Activated CD4-positive, alpha-beta T cell treated with anti-CD3 and anti-CD28 coated beads, Interleukin-2, amount 50 U/mL, for 16 hours (primary cell): ENCODE measurements at regions not wholly inside any gene's neighbourhood (a gene's known extent, or its start where the extent isn't known, plus 50 kb on each side); places are given as distances from the start of the nearest gene placed in this dataset.
"Not testable (repeated sequence)": the region's sequence is repeated elsewhere in the genome, so short reads cannot be mapped to it uniquely, and the experiment has no call there.

Experiments
- DNase-seq: peaks from one replicate; pipeline ENCODE4 v3.0.0-alpha.2; 2020

- DNase-seq = not testable (repeated sequence)
Observed at GRCh38 chr7:76117306-76117991, 69.5 kb downstream of the MDH2 start.

- not testable (repeated sequence) for DNase-seq
Observed at GRCh38 chr7:76118253-76119036, 70.5 kb downstream of the MDH2 start.

- no peak for DNase-seq
Observed at GRCh38 chr7:76121044-76121443, 73.1 kb downstream of the MDH2 start.

- DNase-seq = no peak
Observed at GRCh38 chr7:76122516-76123239, 74.8 kb downstream of the MDH2 start.

- no peak for DNase-seq
Observed at GRCh38 chr7:76123316-76123715, 75.4 kb downstream of the MDH2 start.

GRCh38 chr7:76125560-76125959 is 76.1 kb upstream of the SRRM3 start:
- DNase-seq = no peak

GRCh38 chr7:76126632-76127031 is 75.1 kb upstream of the SRRM3 start:
- DNase-seq = no peak

- no peak for DNase-seq
Observed at GRCh38 chr7:76129366-76129765, 72.3 kb upstream of the SRRM3 start.

- DNase-seq = no peak
Observed at GRCh38 chr7:76129836-76130235, 71.9 kb upstream of the SRRM3 start.

- peak; percentile 25 for DNase-seq
Observed at GRCh38 chr7:76130661-76131060, 71.0 kb upstream of the SRRM3 start.

- not testable (repeated sequence) for DNase-seq
Observed at GRCh38 chr7:76131887-76132286, 69.8 kb upstream of the SRRM3 start.

GRCh38 chr7:76133164-76133775 is 68.4 kb upstream of the SRRM3 start:
- no peak for DNase-seq

GRCh38 chr7:76133839-76134238 is 67.9 kb upstream of the SRRM3 start:
- no peak for DNase-seq

- DNase-seq = not testable (repeated sequence)
Observed at GRCh38 chr7:76135263-76135662, 66.4 kb upstream of the SRRM3 start.

GRCh38 chr7:76138577-76139313 is 63.0 kb upstream of the SRRM3 start:
- not testable (repeated sequence) for DNase-seq

- DNase-seq = no peak
Observed at GRCh38 chr7:76139670-76140069, 62.0 kb upstream of the SRRM3 start.

GRCh38 chr7:76140259-76140658 is 61.4 kb upstream of the SRRM3 start:
- DNase-seq = not testable (repeated sequence)

GRCh38 chr7:76142861-76143260 is 58.8 kb upstream of the SRRM3 start:
- no peak for DNase-seq

- not testable (repeated sequence) for DNase-seq
Observed at GRCh38 chr7:76144664-76145270, 56.9 kb upstream of the SRRM3 start.

- no peak for DNase-seq
Observed at GRCh38 chr7:76146374-76146773, 55.3 kb upstream of the SRRM3 start.

- DNase-seq = not testable (repeated sequence)
Observed at GRCh38 chr7:76148947-76149346, 52.7 kb upstream of the SRRM3 start.
